ENCODE measurements at regions not wholly inside any gene's neighbourhood (a gene's known extent, or its start where the extent isn't known, plus 50 kb on each side); places are given as distances from the start of the nearest gene placed in this dataset.

GRCh38 chr11:115808351-115808940, 304.2 kb upstream of the CADM1 start:
- Histone ChIP-seq H3K36me3 (no peaks in the 10 kb centered on the region), H3K4me1 (no peaks in the 10 kb centered on the region), H3K27ac (no peak overlapping the region), H3K4me3 (no peak overlapping the region), H3K9me3 (peaks cover 0 to 29% of the 10 kb centered on the region in 2 donors), H3K27me3 (no peaks in the 10 kb centered on the region)
- no peak for TF ChIP-seq CTCF (IDR thresholded peaks at IDR 0.05)
- intact Hi-C loops (cut with DNase I), result no loop called here
- ATAC-seq (no peak), DNase-seq (no peak)

GRCh38 chr11:115806056-115806455, 301.8 kb upstream of the CADM1 start:
- ATAC-seq (no peak), DNase-seq (no peak)
- intact Hi-C loops (cut with DNase I), result no loop called here

GRCh38 chr11:115803073-115803740, 299.0 kb upstream of the CADM1 start:
- H3K27me3 ChIP-seq, result no peaks in the 10 kb centered on the region
- no peaks in the 10 kb centered on the region for H3K4me1 ChIP-seq
- TF ChIP-seq CTCF (IDR thresholded peaks at IDR 0.05), result no peak
- DNase-seq (no peak), ATAC-seq (no peak)
- no peaks in the 10 kb centered on the region for H3K36me3 ChIP-seq
- intact Hi-C loops (cut with DNase I), result no loop called here
- H3K27ac ChIP-seq, result no peak overlapping the region
- no peak overlapping the region for H3K4me3 ChIP-seq
- H3K9me3 ChIP-seq, result peaks cover 0 to 13% of the 10 kb centered on the region in 2 donors

More at GRCh38 chr11:115806056-115806455, 301.8 kb upstream of the CADM1 start:
- H3K36me3 ChIP-seq, result no peaks in the 10 kb centered on the region
- TF ChIP-seq CTCF (IDR thresholded peaks at IDR 0.05), result no peak
- no peaks in the 10 kb centered on the region for H3K27me3 ChIP-seq
- no peaks in the 10 kb centered on the region for H3K4me1 ChIP-seq
- H3K27ac ChIP-seq, result no peak overlapping the region
- H3K9me3 ChIP-seq, result peaks cover 0 to 29% of the 10 kb centered on the region in 2 donors
- no peak overlapping the region for H3K4me3 ChIP-seq

- no peak for TF ChIP-seq CTCF (IDR thresholded peaks at IDR 0.05)
- DNase-seq (no peak), ATAC-seq (no peak)
- no peaks in the 10 kb centered on the region for H3K4me1 ChIP-seq
- H3K4me3 ChIP-seq, result no peak overlapping the region
- H3K27ac ChIP-seq, result no peak overlapping the region
- peaks cover 0 to 7% of the 10 kb centered on the region in 2 donors for H3K9me3 ChIP-seq
- intact Hi-C loops (cut with DNase I), result no loop called here
- no peaks in the 10 kb centered on the region for H3K27me3 ChIP-seq
- H3K36me3 ChIP-seq, result no peaks in the 10 kb centered on the region
Observed at GRCh38 chr11:115802641-115803040, 298.4 kb upstream of the CADM1 start.

- DNase-seq (no peak), ATAC-seq (no peak)
- no peaks in the 10 kb centered on the region for H3K27me3 ChIP-seq
- no peaks in the 10 kb centered on the region for H3K9me3 ChIP-seq
- no peak for TF ChIP-seq CTCF (IDR thresholded peaks at IDR 0.05)
- H3K27ac ChIP-seq, result no peak overlapping the region
- H3K4me3 ChIP-seq, result no peak overlapping the region
- H3K36me3 ChIP-seq, result no peaks in the 10 kb centered on the region
- intact Hi-C loops (cut with DNase I), result no loop called here
- H3K4me1 ChIP-seq, result no peaks in the 10 kb centered on the region
Observed at GRCh38 chr11:115792903-115793302, 288.7 kb upstream of the CADM1 start.
